NT2/D1 (cell line): ENCODE measurements at regions not wholly inside any gene's neighbourhood (a gene's known extent, or its start where the extent isn't known, plus 50 kb on each side); places are given as distances from the start of the nearest gene placed in this dataset.

ENCODE experiments used
- SUZ12 ChIP-seq: IDR thresholded peaks from 2 replicates; pipeline ENCODE4 v1.6.1; 2011; ENCODE audit not compliant: insufficient read length, insufficient read depth; ENCODE audit errors: extremely low read depth
- YY1 ChIP-seq: IDR thresholded peaks from 2 replicates; pipeline ENCODE4 v1.6.1; 2011; ENCODE audit not compliant: insufficient read length, insufficient read depth
- ZNF274 ChIP-seq: IDR thresholded peaks from 2 replicates; pipeline ENCODE4 v1.6.1; 2011; ENCODE audit warnings: mild to moderate bottlenecking, low read depth, low read length

- no peak for TF ChIP-seq YY1
- no peak for TF ChIP-seq ZNF274
- no peak for TF ChIP-seq SUZ12
Measured at GRCh38 chr15:98034731-98035130, 74.2 kb downstream of the ARRDC4 start.
